IMR-90 (cell line): ENCODE measurements at regions not wholly inside any gene's neighbourhood (a gene's known extent, or its start where the extent isn't known, plus 50 kb on each side); places are given as distances from the start of the nearest gene placed in this dataset.

Experiments used
- ATAC-seq: fragments of 200-7000 bp; cut with Tn5 transposase; 2 replicates; pipeline ENCODE4 v1.9.1; 2020; ENCODE audit warnings: low read depth, mild to moderate bottlenecking, moderate library complexity
- BruUV-seq: library from RNA; stranded (reverse); fragments of 400-500 nt; replicated peaks from 2 replicates; lab custom pipeline; 2021; lab: Mats Ljungman, UMichigan
- CTCF ChIA-PET: fragments of 300-600 bp; formaldehyde crosslinking; extraction: SDS; loops from one replicate; lab custom pipeline; 2021; ENCODE audit warnings: antibody characterized with exemption; lab: Yijun Ruan, JAX
- POLR2A ChIA-PET: fragments of 300-600 bp; sonication (Branson Sonifier 250); formaldehyde crosslinking; loops from one replicate; lab custom pipeline; 2022; ENCODE audit warnings: antibody characterized with exemption; ENCODE audit not compliant: unreplicated experiment; lab: Charles Lee
- DNase-seq: peaks from one replicate; pipeline ENCODE4 v3.0.0; 2013
- H2AFZ ChIP-seq: replicated peaks from 2 replicates; pipeline ENCODE3; 2013; ENCODE audit warnings: low read length, mild to moderate bottlenecking; ENCODE audit not compliant: poor library complexity
- H2AK5ac ChIP-seq: 2 replicates; pipeline ENCODE4 v1.6.1; 2013; ENCODE audit warnings: low read depth, low read length, inconsistent platforms
- H2AK9ac ChIP-seq: replicated peaks from 2 replicates; pipeline ENCODE3; 2013; ENCODE audit warnings: mild to moderate bottlenecking, low read depth, low read length, moderate library complexity; ENCODE audit not compliant: poor library complexity
- H2BK120ac ChIP-seq: 2 replicates; pipeline ENCODE4 v1.6.1; 2013; ENCODE audit warnings: low read depth, low read length, inconsistent platforms
- H2BK15ac ChIP-seq: 3 replicates; pipeline ENCODE4 v1.6.1; 2013; ENCODE audit warnings: low read depth, low read length, inconsistent platforms
- H2BK20ac ChIP-seq: 2 replicates; pipeline ENCODE4 v1.6.1; 2013; ENCODE audit warnings: low read depth, mild to moderate bottlenecking, inconsistent platforms, low read length, moderate library complexity
- H2BK5ac ChIP-seq: 2 replicates; pipeline ENCODE4 v1.6.1; 2013; ENCODE audit warnings: mild to moderate bottlenecking, low read depth, low read length, inconsistent platforms; ENCODE audit not compliant: poor library complexity, severe bottlenecking
- H3K14ac ChIP-seq: replicated peaks from 2 replicates; pipeline ENCODE4 v1.6.1; 2013; ENCODE audit warnings: low read depth, low read length, inconsistent platforms
- H3K18ac ChIP-seq: 2 replicates; pipeline ENCODE4 v1.6.1; 2013; ENCODE audit warnings: low read depth, low read length, control low read depth
- H3K23ac ChIP-seq: 2 replicates; pipeline ENCODE4 v1.6.1; 2013; ENCODE audit warnings: low read depth, low read length, inconsistent platforms
- H3K27ac ChIP-seq: 2 replicates; pipeline ENCODE4 v1.5.1; 2013; ENCODE audit warnings: mild to moderate bottlenecking, control low read depth, low read length; ENCODE audit not compliant: insufficient read depth
- H3K27me3 ChIP-seq: 2 replicates; pipeline ENCODE4 v1.6.1; 2013; ENCODE audit warnings: low read length; ENCODE audit not compliant: control insufficient read depth, insufficient read depth
- H3K36me3 ChIP-seq: 2 replicates; pipeline ENCODE4 v1.6.1; 2013; ENCODE audit warnings: low read length, mixed read lengths; ENCODE audit not compliant: control insufficient read depth, insufficient read depth
- H3K4ac ChIP-seq: 2 replicates; pipeline ENCODE4 v1.6.1; 2013; ENCODE audit warnings: low read depth, low read length, inconsistent platforms
- H3K4me1 ChIP-seq: 2 replicates; pipeline ENCODE4 v1.6.1; 2013; ENCODE audit warnings: low read length, mixed read lengths; ENCODE audit not compliant: control insufficient read depth, insufficient read depth
- H3K4me2 ChIP-seq: 2 replicates; pipeline ENCODE4 v1.6.1; 2013; ENCODE audit warnings: low read depth, mild to moderate bottlenecking, control low read depth, low read length, moderate library complexity
- H3K4me3 ChIP-seq: 2 replicates; pipeline ENCODE4 v1.5.1; 2013; ENCODE audit warnings: low read depth, mild to moderate bottlenecking, control low read depth, low read length, moderate library complexity; ENCODE audit not compliant: insufficient read depth
- H3K56ac ChIP-seq: 2 replicates; pipeline ENCODE4 v1.6.1; 2013; ENCODE audit warnings: low read length, inconsistent platforms; ENCODE audit not compliant: insufficient read depth; ENCODE audit errors: extremely low read depth
- H3K79me1 ChIP-seq, 2 experiments: 2 replicates each; pipeline ENCODE4 v1.6.1; 2013; ENCODE audit warnings: low read length in 2 of 2, inconsistent platforms in 1 of 2, low read depth in 1 of 2
- H3K9ac ChIP-seq: 2 replicates; pipeline ENCODE4 v1.6.1; 2013; ENCODE audit warnings: low read depth, low read length, control low read depth
- H3K9me1 ChIP-seq: 2 replicates; pipeline ENCODE4 v1.6.1; 2013; ENCODE audit warnings: low read length, inconsistent platforms; ENCODE audit not compliant: insufficient read depth
- H3K9me3 ChIP-seq: 2 replicates; pipeline ENCODE4 v1.6.1; 2013; ENCODE audit warnings: low read length; ENCODE audit not compliant: control insufficient read depth, insufficient read depth
- H4K20me1 ChIP-seq: 2 replicates; pipeline ENCODE4 v1.6.1; 2013; ENCODE audit warnings: low read length, inconsistent platforms; ENCODE audit not compliant: insufficient read depth
- H4K5ac ChIP-seq: 2 replicates; pipeline ENCODE4 v1.6.1; 2013; ENCODE audit warnings: mild to moderate bottlenecking, low read depth, low read length, control low read depth
- H4K8ac ChIP-seq, 2 experiments: 2 replicates each; pipeline ENCODE4 v1.6.1; 2013; ENCODE audit warnings: low read depth in 2 of 2, low read length in 2 of 2, control low read depth in 1 of 2, inconsistent platforms in 1 of 2
- H4K91ac ChIP-seq: 2 replicates; pipeline ENCODE4 v1.6.1; 2013; ENCODE audit warnings: low read depth, low read length, inconsistent platforms; ENCODE audit not compliant: insufficient read depth
- BHLHE40 ChIP-seq: fragments of 150-350 bp; IDR thresholded peaks from 2 replicates; pipeline ENCODE4 v1.6.1; 2016; ENCODE audit warnings: mild to moderate bottlenecking, low read depth, low read length
- CEBPB ChIP-seq: IDR thresholded peaks from 2 replicates; pipeline ENCODE4 v1.6.1; 2012; ENCODE audit warnings: low read depth, low read length, improper control_type of control experiment
- CHD1 ChIP-seq: IDR thresholded peaks from 2 replicates; pipeline ENCODE4 v1.6.1; 2012; ENCODE audit warnings: low read depth, low read length, improper control_type of control experiment
- CTCF ChIP-seq: conservative IDR thresholded peaks from 2 replicates; pipeline ENCODE4 v1.5.1; 2012; ENCODE audit warnings: mild to moderate bottlenecking, low read depth, low read length, improper control_type of control experiment
- ELK1 ChIP-seq: fragments of 150-350 bp; IDR thresholded peaks from 2 replicates; pipeline ENCODE4 v1.6.1; 2016; ENCODE audit warnings: low read depth, mild to moderate bottlenecking, low read length, moderate library complexity, borderline replicate concordance
- FOS ChIP-seq: fragments of 150-350 bp; IDR thresholded peaks from 2 replicates; pipeline ENCODE4 v1.6.1; 2016; ENCODE audit warnings: low read depth, low read length
- MAFK ChIP-seq: IDR thresholded peaks from 2 replicates; pipeline ENCODE4 v1.6.1; 2012; ENCODE audit warnings: low read depth, low read length, improper control_type of control experiment
- MAZ ChIP-seq: IDR thresholded peaks from 2 replicates; pipeline ENCODE4 v1.6.1; 2012; ENCODE audit warnings: low read depth, mild to moderate bottlenecking, low read length, improper control_type of control experiment, moderate library complexity, borderline replicate concordance
- MXI1 ChIP-seq: IDR thresholded peaks from 2 replicates; pipeline ENCODE4 v1.6.1; 2012; ENCODE audit warnings: low read depth, mild to moderate bottlenecking, low read length, moderate library complexity, borderline replicate concordance
- NFE2L2 ChIP-seq: fragments of 150-350 bp; IDR thresholded peaks from 2 replicates; pipeline ENCODE4 v1.6.1; 2016; ENCODE audit warnings: low read depth, mild to moderate bottlenecking, low read length
- POLR2A ChIP-seq: IDR thresholded peaks from 2 replicates; pipeline ENCODE4 v1.6.1; 2012; ENCODE audit warnings: mild to moderate bottlenecking, low read depth, low read length
- RAD21 ChIP-seq: IDR thresholded peaks from 2 replicates; pipeline ENCODE4 v1.6.1; 2012; ENCODE audit warnings: low read length, improper control_type of control experiment
- RCOR1 ChIP-seq: IDR thresholded peaks from 2 replicates; pipeline ENCODE4 v1.6.1; 2012; ENCODE audit warnings: mild to moderate bottlenecking, low read length, improper control_type of control experiment; ENCODE audit not compliant: insufficient replicate concordance
- RFX5 ChIP-seq: IDR thresholded peaks from 2 replicates; pipeline ENCODE4 v1.8.0; 2012; ENCODE audit warnings: low read depth, mild to moderate bottlenecking, low read length, moderate library complexity
- SMC3 ChIP-seq: fragments of 150-350 bp; IDR thresholded peaks from 2 replicates; pipeline ENCODE4 v1.6.1; 2016; ENCODE audit warnings: low read depth, mild to moderate bottlenecking, antibody characterized with exemption, low read length, moderate library complexity
- USF2 ChIP-seq: fragments of 150-350 bp; IDR thresholded peaks from 2 replicates; pipeline ENCODE4 v1.6.1; 2017; ENCODE audit warnings: mild to moderate bottlenecking, antibody characterized with exemption, low read length, low read depth
- WGBS, 2 experiments: methylation state at CpG; one replicate each; pipeline versions ENCODE4 v1.1.5 to v1.1.7; 2013; ENCODE audit warnings: missing lambda C conversion rate in 2 of 2; ENCODE audit not compliant: insufficient read length in 1 of 2; ENCODE audit errors: extremely low coverage in 2 of 2; 5-methylcytosine and 5-hydroxymethylcytosine counted together
- dilution Hi-C: fragments of 300-500 bp; cut with HindIII; formaldehyde crosslinking; loops from one replicate; pipeline ENCODE4 v1.14.3; 2018; ENCODE audit warnings: low sequenced_read_pairs; ENCODE audit not compliant: unreplicated experiment
- in situ Hi-C: fragments of 300-500 bp; cut with MboI; formaldehyde crosslinking; loops from 3 replicates; pipeline ENCODE4 v1.14.3; 2019; ENCODE audit warnings: low sequenced_read_pairs, inconsistent platforms, mixed read lengths
- intact Hi-C: fragments of 100-400 bp; cut with micrococcal nuclease; formaldehyde crosslinking; loops from 2 replicates; pipeline ENCODE4 v1.10.0; 2022

GRCh38 chr3:69474186-69474585 lies 88.3 kb upstream of the FRMD4B start:
- Histone ChIP-seq H2AFZ (no peak overlapping the region), H2AK9ac (no peak overlapping the region), H2BK20ac (no peak overlapping the region), H4K5ac (no peak overlapping the region), H4K8ac (no peak overlapping the region), H3K14ac (no peak overlapping the region), H3K56ac (no peak overlapping the region), H3K4ac (no peak overlapping the region), H2BK15ac (no peak overlapping the region), H3K36me3 (no peaks in the 10 kb centered on the region), H3K4me1 (no peaks in the 10 kb centered on the region), H4K91ac (no peak overlapping the region), H3K18ac (no peak overlapping the region), H3K9me3 (no peaks in the 10 kb centered on the region), H3K4me2 (no peak overlapping the region), H2BK120ac (no peak overlapping the region), H4K20me1 (no peaks in the 10 kb centered on the region), H2BK5ac (no peak overlapping the region), H3K4me3 (no peak overlapping the region), H3K79me1 (no peaks in the 10 kb centered on the region), H3K27ac (no peak overlapping the region), H3K9me1 (no peaks in the 10 kb centered on the region), H3K23ac (no peak overlapping the region), H3K27me3 (no peaks in the 10 kb centered on the region), H2AK5ac (no peak overlapping the region), H3K9ac (no peak overlapping the region)
- ChIA-PET CTCF (no interaction called here), POLR2A (no interaction called here)
- WGBS, 2 experiments: no CpG with 5 or more reads among the region's 1 CpG
- ATAC-seq (no peak), DNase-seq (no peak)
- BruUV-seq: no TSS peak
- in situ Hi-C loops (no loop called here), dilution Hi-C loops (no loop called here), intact Hi-C loops (no loop called here)
- TF ChIP-seq POLR2A (no peak), CEBPB (no peak), BHLHE40 (no peak), CHD1 (no peak), MAFK (no peak), RCOR1 (no peak), MAZ (no peak), ELK1 (no peak), NFE2L2 (no peak), MXI1 (no peak), CTCF (no peak), RFX5 (no peak), SMC3 (no peak), USF2 (no peak), FOS (no peak), RAD21 (no peak)
